HCT116 (cell line): ENCODE measurements at regions not wholly inside any gene's neighbourhood (a gene's known extent, or its start where the extent isn't known, plus 50 kb on each side); places are given as distances from the start of the nearest gene placed in this dataset.

Source experiments
- ATAC-seq: fragments of 200-7000 bp; cut with Tn5 transposase; 2 replicates; pipeline ENCODE4 v1.9.1; 2020; ENCODE audit warnings: mild to moderate bottlenecking, moderate library complexity
- BruUV-seq: library from RNA; stranded (reverse); fragments of 400-500 nt; replicated peaks from 2 replicates; lab custom pipeline; 2021; lab: Mats Ljungman, UMichigan
- CTCF ChIA-PET: fragments of 300-600 bp; sonication (Branson Sonifier 250); formaldehyde crosslinking; loops from one replicate; lab custom pipeline; 2021; ENCODE audit warnings: antibody characterized with exemption; lab: Charles Lee
- POLR2A ChIA-PET: fragments of 300-600, 350-600 bp; sonication (Branson Sonifier 250); formaldehyde crosslinking; loops from one replicate; lab custom pipeline; 2021; ENCODE audit warnings: antibody characterized with exemption; lab: Charles Lee
- RAD21 ChIA-PET, 2 experiments: fragments of 300-600 bp; sonication (Branson Sonifier 250); formaldehyde crosslinking; loops; one replicate each; lab custom pipeline; 2023; ENCODE audit warnings: low total read pairs in 2 of 2; ENCODE audit not compliant: uncharacterized antibody in 2 of 2, unreplicated experiment in 2 of 2, low non-redundant PET in 1 of 2; lab: Charles Lee
- DNase-seq: peaks from one replicate; pipeline ENCODE4 v3.0.0-alpha.2; 2010; ENCODE audit warnings: low read depth, low spot score
- H2AFZ ChIP-seq: fragments of 200-600 bp; shearing (Covaris generic), sonication (generic); 2 replicates; pipeline ENCODE4 v1.6.1; 2017; ENCODE audit warnings: low read depth, mixed run types, mixed read lengths, antibody characterized with exemption, low read length; ENCODE audit not compliant: poor library complexity, severe bottlenecking
- H3K27ac ChIP-seq: 2 replicates; pipeline ENCODE4 v1.5.1; 2012; ENCODE audit warnings: low read depth, low read length
- H3K27me3 ChIP-seq: fragments of 200-600 bp; sonication (generic); 2 replicates; pipeline ENCODE4 v1.6.1; 2016; ENCODE audit warnings: mixed run types, low read length, mixed read lengths; ENCODE audit not compliant: insufficient read depth
- H3K36me3 ChIP-seq, 2 experiments: fragments of 200-500 bp in 1 of 2; fragments of 200-600 bp in 1 of 2; sonication (Bioruptor generic) in 1 of 2; sonication (generic) in 1 of 2; 2 replicates each; pipeline versions ENCODE4 v1.5.1 to v1.6.1; 2014 to 2016; ENCODE audit warnings: low read length in 2 of 2, inconsistent platforms in 1 of 2, mixed read lengths in 1 of 2, mixed run types in 1 of 2; ENCODE audit not compliant: insufficient read depth in 2 of 2, control insufficient read depth in 1 of 2
- H3K4me1 ChIP-seq, 2 experiments: fragments of 200-600 bp in 1 of 2; sonication (generic) in 1 of 2; 2 replicates each; pipeline versions ENCODE4 v1.5.1 to v1.6.1; 2012 to 2017; ENCODE audit warnings: low read length in 2 of 2, inconsistent platforms in 1 of 2, mild to moderate bottlenecking in 1 of 2, mixed read lengths in 1 of 2, mixed run types in 1 of 2, moderate library complexity in 1 of 2; ENCODE audit not compliant: insufficient read depth in 2 of 2, control insufficient read depth in 1 of 2
- H3K4me2 ChIP-seq: fragments of 200-600 bp; sonication (generic); 2 replicates; pipeline ENCODE4 v1.6.1; 2017; ENCODE audit warnings: mixed run types, low read length, mixed read lengths
- H3K4me3 ChIP-seq, 2 experiments: fragments of 200-600 bp in 1 of 2; sonication (generic) in 1 of 2; replicated peaks in 1 of 2; 2 replicates each; pipeline ENCODE4 v1.5.1; 2011 to 2016; ENCODE audit warnings: low read length in 2 of 2, control low read depth in 1 of 2, low read depth in 1 of 2, mild to moderate bottlenecking in 1 of 2, mixed read lengths in 1 of 2, mixed run types in 1 of 2
- H3K79me2 ChIP-seq: fragments of 200-600 bp; sonication (generic); 2 replicates; pipeline ENCODE4 v1.6.1; 2017; ENCODE audit warnings: mild to moderate bottlenecking, mixed run types, low read length, moderate library complexity, mixed read lengths; ENCODE audit not compliant: insufficient read depth
- H3K9ac ChIP-seq: fragments of 200-600 bp; sonication (generic); 2 replicates; pipeline ENCODE4 v1.6.1; 2016; ENCODE audit warnings: low read length, mixed read lengths
- H3K9me2 ChIP-seq: fragments of 200-600 bp; sonication (generic), shearing (Covaris generic); 2 replicates; pipeline ENCODE4 v1.6.1; 2017; ENCODE audit warnings: mixed run types, mild to moderate bottlenecking, moderate library complexity; ENCODE audit not compliant: insufficient read depth
- H3K9me3 ChIP-seq, 2 experiments: fragments of 200-500 bp in 1 of 2; fragments of 200-600 bp in 1 of 2; sonication (Bioruptor generic) in 1 of 2; sonication (generic) in 1 of 2; 2 replicates each; pipeline ENCODE4 v1.6.1; 2014 to 2017; ENCODE audit warnings: low read length in 2 of 2, mixed read lengths in 2 of 2, inconsistent platforms in 1 of 2, low read depth in 1 of 2, mild to moderate bottlenecking in 1 of 2, mixed run types in 1 of 2, moderate library complexity in 1 of 2; ENCODE audit not compliant: control insufficient read depth in 1 of 2, insufficient read depth in 1 of 2
- H4K20me1 ChIP-seq: fragments of 200-600 bp; sonication (generic), shearing (Covaris generic); 2 replicates; pipeline ENCODE4 v1.6.1; 2017; ENCODE audit warnings: mixed run types, mild to moderate bottlenecking, moderate library complexity; ENCODE audit not compliant: insufficient read depth
- SRF ChIP-seq: IDR thresholded peaks from 2 replicates; pipeline ENCODE4 v1.6.1; 2012; ENCODE audit warnings: low read depth
- intact Hi-C: fragments of 100-400 bp; cut with micrococcal nuclease; formaldehyde crosslinking; loops from 2 replicates; pipeline ENCODE4 v1.10.0; 2022
- TF ChIP-seq, protein P1 (sequence below): IDR thresholded peaks from 2 replicates; pipeline ENCODE4 v1.6.1; 2012; ENCODE audit warnings: low read depth
- TF ChIP-seq, protein P2 (sequence below), 3 experiments: fragments of 200-600 bp in 1 of 3; sonication (generic) in 1 of 3; IDR thresholded peaks in 2 of 3; conservative IDR thresholded peaks in 1 of 3; 2 replicates each; pipeline ENCODE4 v1.5.1; 2012 to 2017; ENCODE audit warnings: low read depth in 2 of 3, low read length in 2 of 3, antibody characterized with exemption in 1 of 3, borderline replicate concordance in 1 of 3, control low read depth in 1 of 3, mild to moderate bottlenecking in 1 of 3, mixed read lengths in 1 of 3, mixed run types in 1 of 3, moderate library complexity in 1 of 3; ENCODE audit not compliant: insufficient read depth in 1 of 3

DNA sequence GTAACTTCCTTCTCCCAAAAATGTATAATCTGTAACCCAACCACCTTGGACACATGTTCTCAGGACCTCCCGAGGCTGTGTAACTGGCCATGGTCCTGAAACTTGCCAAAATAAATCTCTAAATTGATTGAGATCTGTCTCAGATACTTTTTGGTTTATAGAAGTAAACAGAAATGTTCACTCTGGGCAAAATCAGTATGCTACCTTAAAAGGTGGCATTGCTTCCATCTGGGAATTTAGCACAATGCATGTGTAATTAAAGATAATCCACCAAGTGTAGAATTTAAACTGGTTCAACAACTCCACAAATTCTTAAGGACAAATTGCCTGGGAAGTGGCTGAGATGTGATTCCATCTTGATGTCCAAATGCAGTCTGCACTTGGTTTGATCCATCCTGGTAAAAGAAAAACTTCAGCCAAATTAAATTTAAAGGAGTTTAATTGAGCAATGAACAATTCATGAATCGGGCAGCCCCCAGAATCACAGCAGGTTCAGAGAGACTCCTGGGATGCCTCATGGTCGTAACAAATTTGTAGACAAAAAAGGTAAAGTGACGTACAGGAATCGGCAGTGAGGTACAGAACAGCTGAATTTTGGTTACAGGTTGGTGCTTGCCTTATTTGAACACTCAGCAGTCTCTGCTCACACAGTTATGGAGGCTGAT lies 102.6 kb upstream of the PFKP start:
- Histone ChIP-seq H3K9me2 (no peaks in the 10 kb centered on the region), H3K27ac (no peak overlapping the region), H3K9me3 (no peaks in the 10 kb centered on the region), H3K36me3 (no peaks in the 10 kb centered on the region), H3K79me2 (no peaks in the 10 kb centered on the region), H3K4me3 (no peak overlapping the region), H3K9ac (no peak overlapping the region), H3K4me1 (no peaks in the 10 kb centered on the region), H4K20me1 (no peaks in the 10 kb centered on the region), H3K4me2 (no peak overlapping the region), H2AFZ (no peak overlapping the region), H3K27me3 (peaks cover 7% of the 10 kb centered on the region)
- ATAC-seq, result no peak
- POLR2A ChIA-PET, result no interaction called here
- intact Hi-C loops, result no loop called here
- DNase-seq, result no peak
- RAD21 ChIA-PET, result no interaction called here
- TF ChIP-seq SRF, result no peak
- TF ChIP-seq, protein P1, sequence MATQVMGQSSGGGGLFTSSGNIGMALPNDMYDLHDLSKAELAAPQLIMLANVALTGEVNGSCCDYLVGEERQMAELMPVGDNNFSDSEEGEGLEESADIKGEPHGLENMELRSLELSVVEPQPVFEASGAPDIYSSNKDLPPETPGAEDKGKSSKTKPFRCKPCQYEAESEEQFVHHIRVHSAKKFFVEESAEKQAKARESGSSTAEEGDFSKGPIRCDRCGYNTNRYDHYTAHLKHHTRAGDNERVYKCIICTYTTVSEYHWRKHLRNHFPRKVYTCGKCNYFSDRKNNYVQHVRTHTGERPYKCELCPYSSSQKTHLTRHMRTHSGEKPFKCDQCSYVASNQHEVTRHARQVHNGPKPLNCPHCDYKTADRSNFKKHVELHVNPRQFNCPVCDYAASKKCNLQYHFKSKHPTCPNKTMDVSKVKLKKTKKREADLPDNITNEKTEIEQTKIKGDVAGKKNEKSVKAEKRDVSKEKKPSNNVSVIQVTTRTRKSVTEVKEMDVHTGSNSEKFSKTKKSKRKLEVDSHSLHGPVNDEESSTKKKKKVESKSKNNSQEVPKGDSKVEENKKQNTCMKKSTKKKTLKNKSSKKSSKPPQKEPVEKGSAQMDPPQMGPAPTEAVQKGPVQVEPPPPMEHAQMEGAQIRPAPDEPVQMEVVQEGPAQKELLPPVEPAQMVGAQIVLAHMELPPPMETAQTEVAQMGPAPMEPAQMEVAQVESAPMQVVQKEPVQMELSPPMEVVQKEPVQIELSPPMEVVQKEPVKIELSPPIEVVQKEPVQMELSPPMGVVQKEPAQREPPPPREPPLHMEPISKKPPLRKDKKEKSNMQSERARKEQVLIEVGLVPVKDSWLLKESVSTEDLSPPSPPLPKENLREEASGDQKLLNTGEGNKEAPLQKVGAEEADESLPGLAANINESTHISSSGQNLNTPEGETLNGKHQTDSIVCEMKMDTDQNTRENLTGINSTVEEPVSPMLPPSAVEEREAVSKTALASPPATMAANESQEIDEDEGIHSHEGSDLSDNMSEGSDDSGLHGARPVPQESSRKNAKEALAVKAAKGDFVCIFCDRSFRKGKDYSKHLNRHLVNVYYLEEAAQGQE, result peak; percentile 57
- TF ChIP-seq, protein P2, sequence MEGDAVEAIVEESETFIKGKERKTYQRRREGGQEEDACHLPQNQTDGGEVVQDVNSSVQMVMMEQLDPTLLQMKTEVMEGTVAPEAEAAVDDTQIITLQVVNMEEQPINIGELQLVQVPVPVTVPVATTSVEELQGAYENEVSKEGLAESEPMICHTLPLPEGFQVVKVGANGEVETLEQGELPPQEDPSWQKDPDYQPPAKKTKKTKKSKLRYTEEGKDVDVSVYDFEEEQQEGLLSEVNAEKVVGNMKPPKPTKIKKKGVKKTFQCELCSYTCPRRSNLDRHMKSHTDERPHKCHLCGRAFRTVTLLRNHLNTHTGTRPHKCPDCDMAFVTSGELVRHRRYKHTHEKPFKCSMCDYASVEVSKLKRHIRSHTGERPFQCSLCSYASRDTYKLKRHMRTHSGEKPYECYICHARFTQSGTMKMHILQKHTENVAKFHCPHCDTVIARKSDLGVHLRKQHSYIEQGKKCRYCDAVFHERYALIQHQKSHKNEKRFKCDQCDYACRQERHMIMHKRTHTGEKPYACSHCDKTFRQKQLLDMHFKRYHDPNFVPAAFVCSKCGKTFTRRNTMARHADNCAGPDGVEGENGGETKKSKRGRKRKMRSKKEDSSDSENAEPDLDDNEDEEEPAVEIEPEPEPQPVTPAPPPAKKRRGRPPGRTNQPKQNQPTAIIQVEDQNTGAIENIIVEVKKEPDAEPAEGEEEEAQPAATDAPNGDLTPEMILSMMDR (IDR thresholded peaks at IDR 0.05 in 2 of 3, conservative IDR thresholded peaks at IDR 0.05 in 1 of 3; ENCODE audit: borderline replicate concordance in 1 of 3, insufficient read depth in 1 of 3, low read depth in 2 of 3, low read length in 2 of 3), result no peak
- CTCF ChIA-PET, result no interaction called here
- BruUV-seq, result no TSS peak
